GM21737 (cell line): ENCODE measurements at regions not wholly inside any gene's neighbourhood (a gene's known extent, or its start where the extent isn't known, plus 50 kb on each side); places are given as distances from the start of the nearest gene placed in this dataset.

Source experiments
- ATAC-seq: cut with Tn5 transposase; IDR thresholded peaks from one replicate; pipeline ENCODE4 v1.9.1; 2021; ENCODE audit warnings: mild to moderate bottlenecking, moderate library complexity; ENCODE audit not compliant: unreplicated experiment

DNA sequence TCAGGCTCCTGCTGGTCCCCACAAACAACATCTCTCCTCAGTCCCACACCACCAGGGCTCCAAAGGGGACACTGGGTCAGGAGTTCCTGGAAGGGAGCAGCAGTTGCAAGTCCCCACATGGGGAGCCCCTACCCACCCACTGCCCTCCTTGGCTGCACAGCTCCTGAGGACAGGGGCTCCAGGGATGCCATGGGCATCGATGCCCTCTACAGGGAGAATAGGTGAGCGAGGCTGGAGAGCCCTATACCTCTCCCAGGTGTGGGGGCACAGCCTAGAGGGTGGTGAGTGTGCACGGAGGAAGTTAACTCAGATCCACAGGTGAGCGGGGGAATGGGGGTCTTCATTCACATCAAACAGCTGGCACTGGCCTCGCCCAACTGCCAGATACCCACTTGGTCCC is 141.2 kb upstream of the LINGO1 start:
- no peak for ATAC-seq

DNA sequence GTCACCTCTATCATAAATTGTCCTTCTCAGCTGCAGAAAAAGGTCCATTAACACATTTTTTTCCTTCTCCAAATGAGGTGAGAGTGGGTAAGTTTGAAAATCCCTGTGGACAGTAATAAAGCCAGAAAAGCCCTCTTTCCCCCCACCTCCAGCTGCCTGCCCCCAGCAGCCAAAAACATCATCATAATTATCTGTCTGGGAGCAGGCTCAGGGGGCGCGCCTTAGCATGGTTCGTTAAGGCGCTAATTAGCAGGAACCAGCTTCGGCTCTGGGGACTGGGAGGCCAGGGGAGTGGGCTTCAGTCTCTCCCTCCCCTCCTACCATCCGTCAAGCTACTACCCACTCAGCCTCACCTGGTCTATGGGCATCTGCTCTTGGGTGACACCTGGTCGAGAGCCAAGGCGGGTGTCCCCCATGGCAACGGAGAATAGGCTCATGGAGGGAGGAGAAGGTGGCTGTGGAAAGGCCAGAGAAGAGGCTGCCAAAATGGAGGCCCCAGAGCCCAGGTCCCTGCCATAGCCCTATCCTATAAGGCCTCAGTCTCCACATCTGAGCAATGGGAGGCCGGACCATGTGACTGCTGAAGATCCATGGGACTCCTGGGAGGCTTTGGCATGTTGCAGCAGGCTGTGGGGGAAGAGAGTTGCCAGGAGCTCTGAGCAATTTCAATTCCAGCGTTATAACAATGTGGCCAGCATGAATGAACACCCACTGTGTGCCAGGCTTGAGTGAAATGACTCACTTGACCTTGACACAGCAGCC is 140.1 kb upstream of the LINGO1 start:
- no peak for ATAC-seq

DNA sequence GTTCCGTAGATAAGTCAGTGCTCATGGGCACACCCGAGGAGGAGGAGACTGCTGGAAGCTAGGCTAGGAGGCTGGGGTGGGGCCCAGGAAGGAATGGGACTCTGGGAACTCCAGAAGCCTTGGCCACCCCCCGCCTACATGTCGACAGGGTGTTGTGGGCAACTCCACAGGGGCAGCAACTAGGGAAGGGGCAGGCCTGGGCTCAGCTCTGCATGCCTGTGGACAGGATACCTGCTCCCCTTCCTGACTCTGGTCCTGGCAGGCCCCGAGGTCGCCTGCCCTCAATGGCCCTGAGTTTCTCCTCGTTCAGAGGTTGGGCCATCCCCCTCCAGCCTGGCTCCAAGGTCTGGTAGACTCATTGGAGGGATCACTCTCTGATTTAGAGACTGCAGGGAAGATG is 138.9 kb upstream of the LINGO1 start:
- no peak for ATAC-seq

DNA sequence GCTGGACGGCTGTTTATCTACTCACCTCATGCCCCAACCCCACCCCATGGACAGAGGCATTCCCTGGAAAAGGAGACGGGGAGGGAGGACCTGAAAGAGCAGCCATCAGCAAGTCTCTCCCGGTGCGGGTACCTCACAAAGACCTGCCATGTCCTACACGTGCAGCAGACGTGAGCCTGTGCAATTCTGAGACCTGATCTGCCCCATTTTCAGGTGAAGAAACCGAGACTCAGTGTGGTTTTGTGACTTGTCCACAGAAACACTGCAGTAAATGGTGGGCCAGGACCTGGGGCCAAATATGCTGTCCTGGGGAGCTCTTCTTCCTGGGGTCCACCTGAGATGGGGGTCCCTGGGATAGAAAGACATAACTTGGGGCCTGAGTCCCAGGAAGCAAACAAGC is 137.0 kb upstream of the LINGO1 start:
- ATAC-seq, result no peak

DNA sequence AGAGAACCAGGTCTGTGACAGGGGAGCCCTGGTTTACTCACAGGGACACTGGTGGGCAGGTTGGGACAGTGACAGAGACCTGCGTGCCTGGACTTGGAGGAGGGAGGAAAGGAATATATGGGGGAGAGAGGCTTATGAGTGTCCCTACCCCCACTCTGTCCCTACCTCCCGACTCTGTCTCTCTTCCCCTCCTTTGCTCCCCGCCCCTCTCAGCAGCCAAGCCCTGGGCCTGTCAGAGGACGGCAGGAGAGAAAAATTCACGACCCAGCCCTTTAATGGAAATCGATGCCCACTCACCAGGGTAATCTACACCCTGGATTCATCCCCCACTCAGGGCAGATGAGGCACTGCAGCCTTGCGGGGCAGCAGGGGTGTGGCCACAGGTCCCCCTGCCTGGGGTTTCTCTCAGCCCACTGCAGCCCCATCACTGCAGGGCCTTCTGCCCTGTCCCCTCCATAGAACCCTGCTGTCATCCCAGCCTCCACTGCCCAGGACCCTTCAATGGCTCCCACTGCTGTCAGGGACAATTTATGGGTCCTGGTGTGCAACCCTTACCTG is 135.9 kb upstream of the LINGO1 start:
- no peak for ATAC-seq

DNA sequence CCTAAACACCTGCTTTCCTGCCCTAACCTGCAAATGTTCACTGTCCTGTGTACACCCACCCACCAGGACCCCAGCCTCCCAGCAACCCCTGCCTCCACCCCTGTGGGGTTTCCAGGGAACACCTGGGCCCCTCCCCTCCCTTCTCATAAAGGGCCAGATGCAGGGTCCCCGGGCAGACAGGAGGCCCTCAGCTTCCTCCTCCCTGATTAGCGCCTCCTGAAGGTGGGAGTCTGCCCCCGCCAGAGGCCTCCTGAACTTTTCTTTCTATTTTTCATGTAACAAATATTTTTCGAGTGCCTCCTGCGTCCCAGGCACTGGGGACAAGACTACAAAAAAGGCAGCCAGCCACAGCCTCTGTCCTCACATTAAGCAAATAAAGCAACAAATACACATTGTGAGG is 135.4 kb upstream of the LINGO1 start:
- ATAC-seq, result no peak

DNA sequence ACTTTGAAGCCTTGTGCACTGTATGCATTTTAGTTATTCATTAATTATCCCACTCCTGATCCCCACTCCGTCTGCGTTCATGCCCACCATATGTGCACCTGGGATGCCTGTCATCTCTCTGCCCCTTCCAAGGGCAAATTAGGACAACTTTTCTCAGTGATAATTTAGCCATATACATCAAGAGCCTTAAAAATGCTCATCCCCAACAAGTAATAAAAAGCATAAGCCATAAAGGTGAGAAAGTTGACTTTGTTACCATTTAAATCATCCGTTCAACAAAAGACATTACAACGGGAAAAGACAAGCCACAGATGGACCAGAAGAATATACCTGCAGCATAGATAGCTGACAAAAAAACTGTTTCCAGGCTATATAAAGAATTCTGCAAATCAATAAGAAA is 131.4 kb upstream of the LINGO1 start:
- no peak for ATAC-seq

DNA sequence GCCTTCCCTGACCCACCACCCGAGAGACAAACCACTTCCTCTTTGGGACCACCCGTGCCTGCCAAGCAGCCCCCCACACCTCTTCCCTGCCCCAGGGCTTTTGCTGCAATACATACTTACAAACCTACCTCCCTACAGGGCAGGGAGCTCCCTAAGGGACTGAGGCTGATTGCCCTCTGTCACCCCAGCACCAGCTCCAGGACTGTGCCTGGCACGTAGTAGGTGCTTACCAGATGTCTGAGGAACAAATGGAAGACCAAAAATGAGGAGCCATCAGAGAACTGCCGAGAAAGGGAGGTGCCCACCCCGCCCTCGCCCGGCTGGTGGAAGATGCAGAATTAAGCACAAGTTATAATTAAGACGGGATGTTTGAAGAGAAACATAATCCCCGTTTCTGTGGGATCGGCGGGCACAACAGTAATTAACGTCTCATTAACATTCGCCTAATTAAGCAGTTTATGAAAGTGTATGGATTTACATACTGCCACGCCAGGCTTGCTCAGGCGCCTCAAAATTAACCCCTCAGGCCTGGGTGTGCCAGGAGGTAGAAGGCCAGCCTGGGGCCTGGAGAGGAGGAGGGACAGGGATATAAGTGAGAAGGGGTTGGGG is 130.1 kb upstream of the LINGO1 start:
- no peak for ATAC-seq

DNA sequence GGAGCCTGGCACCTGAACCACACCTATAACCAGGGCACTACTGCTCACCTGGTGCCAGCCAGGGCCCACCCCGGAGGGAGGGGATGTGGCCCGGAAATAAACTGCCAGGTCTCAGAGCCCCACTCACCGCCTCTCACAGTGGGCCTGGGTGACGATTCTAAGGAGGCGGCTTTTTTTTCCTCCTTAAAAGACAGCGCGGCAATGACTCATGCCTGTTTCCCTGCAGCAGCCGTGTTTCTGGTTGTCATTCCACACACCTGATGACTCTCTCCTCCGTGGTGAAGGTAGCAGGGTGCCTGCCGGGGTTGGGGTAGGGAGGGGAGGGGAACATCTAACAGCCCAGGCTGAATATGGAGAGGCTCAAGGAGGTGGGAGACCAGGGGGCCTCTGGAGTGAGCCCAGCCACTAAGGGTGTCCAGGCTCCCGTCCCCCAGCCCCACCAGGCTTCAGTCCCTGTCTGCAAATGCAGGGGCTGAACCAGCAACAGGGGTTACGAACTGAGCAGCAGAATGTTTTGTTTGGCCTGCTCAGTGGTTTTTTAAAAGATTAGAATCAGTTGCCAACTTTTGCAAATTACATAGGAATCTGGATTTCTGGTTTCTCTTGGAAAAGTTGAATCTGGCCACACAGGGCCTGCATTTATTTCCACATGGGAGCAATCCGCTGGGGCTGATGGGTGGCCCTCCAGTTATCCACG is 127.3 kb upstream of the LINGO1 start:
- no peak for ATAC-seq

DNA sequence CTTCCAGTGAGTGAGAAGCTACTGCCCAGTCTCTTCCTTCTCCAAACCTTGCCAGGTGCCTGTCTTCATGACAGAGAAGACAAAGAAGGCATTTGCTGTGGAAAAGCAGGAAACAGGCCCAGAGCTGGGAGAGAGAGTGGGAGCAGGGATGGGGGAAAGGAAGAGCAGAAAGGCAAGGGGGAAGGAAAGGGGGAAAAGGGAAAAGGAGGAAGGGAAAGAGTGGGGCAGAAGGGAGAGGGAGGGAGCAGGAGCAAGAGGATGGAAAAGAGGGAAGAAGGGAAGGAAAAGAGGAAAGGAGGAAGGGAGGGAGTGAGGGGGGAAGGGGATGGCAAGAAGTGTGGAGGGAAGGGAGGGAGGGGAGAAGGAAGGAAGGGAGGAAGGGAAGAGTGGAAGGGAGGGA is 121.2 kb upstream of the LINGO1 start:
- ATAC-seq, result no peak

DNA sequence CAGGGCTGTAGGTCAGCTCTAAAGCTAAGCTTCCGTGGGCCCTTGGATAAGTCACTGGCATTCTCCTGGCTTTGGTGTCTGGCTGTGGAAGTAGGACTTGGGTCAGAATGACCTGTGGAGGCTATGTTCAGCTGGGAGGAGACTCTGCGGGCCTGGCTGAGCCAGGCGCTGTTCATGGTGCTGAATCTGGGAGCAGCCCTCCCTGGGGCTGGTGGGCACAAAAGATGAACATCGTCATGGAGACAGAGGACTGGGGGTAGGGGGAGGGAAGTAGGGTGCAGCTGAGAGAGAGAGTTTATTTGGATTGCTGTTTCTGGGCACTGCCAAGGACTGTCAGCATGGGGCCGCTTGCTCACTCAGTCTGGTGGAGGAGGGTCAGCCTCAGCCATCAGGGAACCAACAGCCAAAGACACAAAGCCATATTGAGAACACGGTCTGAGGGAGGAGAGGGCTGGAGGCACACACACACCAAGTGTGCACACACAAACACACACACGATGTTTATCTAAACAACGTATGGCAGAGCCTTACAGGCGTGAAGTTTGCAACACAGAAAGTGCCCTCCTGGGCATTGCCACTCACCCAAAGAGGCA is 120.7 kb upstream of the LINGO1 start:
- ATAC-seq, result no peak

DNA sequence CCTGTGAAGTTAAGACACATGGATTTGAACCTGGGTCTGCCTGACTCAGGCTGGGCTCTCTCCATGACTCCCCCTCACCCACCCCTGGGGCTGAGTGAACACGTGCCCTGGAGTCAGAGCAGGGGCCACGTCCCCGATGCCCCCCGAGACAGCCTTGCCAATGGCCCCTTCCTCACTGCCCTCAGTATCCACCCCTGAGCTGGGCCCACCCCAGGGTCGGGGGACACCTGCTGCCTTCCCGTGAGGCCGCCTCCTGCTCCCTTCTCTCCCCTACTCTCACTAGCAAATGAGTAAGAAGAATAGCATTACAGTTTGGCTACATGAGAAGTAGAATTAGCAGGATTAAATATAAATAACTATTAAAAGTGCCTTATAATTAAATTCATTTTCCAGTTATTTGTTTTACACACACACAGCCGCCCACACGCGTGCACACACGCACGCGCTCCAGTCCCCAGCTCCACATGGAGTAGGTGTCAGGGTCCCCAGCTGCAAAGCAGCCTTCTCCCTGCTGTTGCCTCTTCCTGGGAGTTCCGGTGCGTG is 117.4 kb upstream of the LINGO1 start:
- no peak for ATAC-seq

DNA sequence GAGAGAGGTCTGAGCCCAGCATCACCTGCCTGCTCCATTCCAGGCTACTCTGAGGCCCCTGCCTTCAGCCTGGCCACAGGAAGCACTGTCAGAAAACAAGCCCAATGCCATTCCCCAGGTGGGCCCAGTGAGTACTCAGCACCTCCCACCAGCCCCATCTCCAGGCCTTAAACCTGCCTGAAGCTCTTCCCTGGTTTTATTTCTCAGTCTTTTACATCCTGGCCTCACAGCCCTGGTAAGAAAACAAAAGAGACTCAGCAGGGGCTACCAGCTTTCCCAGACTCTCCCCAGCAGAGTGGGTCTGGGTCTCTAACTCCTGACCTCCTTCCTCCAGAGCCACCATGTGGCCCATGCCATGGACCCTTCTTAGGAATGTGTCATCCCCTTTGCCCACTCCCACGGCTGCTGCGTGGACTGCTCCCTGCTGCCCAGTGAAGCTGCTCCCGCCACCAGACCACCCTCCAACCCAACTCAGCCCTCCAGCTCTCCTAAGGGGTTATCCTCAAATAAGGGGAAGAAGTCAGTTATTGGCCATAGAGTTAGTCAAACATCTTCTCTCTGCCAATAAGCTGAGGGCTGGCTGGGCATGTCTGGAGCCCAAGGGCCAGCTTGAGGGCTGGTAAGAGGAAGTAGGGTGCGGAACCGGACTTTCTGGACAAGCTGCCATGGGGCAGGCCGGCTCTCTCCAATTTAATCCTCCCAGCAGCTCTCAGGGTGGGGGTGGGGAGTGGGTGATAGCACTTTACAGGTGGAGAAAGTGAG is 116.7 kb upstream of the LINGO1 start:
- no peak for ATAC-seq

DNA sequence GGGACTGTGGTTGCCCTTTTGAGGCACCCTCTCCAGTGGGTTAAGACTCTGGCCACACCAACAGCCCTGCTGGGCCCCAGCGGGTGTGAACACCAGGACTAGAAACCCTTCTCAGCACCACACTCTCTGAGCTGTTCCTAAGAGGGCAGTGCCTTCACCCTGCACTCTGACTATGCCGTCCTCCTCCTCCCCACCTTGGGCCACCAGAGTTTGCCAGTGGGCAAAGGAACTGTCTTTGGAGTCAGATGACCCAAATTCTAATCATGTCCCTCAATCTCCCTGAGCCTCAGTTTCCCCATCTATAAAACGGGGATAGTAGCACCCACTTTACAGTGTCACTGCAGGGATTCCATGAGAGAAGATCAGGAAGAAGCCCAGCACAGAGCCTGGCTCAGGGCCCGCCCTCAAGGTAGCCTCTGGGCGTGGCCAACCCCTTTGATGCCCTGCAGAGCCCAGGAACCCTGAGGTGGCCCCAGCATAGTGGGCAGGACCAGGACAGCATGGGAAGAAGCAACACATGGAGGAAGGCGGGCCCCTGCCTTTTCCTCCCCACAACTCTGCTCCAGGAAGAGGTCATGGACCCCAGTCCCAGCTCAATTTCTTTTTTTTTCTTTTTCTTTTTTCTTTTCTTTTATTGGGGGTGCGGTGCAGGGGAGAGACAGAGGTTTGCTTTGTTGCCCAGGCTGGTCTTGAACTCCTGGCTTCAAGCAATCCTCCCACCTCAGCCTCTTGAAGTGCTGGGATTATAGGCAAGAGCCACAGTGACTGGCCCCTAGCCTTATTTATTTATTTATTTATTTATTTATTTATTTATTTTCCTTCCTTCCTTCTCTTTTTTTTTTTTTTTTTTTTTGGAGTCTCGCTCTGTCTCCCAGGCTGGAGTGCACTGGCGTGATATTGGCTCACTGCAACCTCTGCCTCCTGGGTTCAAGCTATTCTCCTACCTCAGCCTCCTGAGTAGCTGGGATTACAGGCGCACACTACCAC is 115.7 kb upstream of the LINGO1 start:
- no peak for ATAC-seq

DNA sequence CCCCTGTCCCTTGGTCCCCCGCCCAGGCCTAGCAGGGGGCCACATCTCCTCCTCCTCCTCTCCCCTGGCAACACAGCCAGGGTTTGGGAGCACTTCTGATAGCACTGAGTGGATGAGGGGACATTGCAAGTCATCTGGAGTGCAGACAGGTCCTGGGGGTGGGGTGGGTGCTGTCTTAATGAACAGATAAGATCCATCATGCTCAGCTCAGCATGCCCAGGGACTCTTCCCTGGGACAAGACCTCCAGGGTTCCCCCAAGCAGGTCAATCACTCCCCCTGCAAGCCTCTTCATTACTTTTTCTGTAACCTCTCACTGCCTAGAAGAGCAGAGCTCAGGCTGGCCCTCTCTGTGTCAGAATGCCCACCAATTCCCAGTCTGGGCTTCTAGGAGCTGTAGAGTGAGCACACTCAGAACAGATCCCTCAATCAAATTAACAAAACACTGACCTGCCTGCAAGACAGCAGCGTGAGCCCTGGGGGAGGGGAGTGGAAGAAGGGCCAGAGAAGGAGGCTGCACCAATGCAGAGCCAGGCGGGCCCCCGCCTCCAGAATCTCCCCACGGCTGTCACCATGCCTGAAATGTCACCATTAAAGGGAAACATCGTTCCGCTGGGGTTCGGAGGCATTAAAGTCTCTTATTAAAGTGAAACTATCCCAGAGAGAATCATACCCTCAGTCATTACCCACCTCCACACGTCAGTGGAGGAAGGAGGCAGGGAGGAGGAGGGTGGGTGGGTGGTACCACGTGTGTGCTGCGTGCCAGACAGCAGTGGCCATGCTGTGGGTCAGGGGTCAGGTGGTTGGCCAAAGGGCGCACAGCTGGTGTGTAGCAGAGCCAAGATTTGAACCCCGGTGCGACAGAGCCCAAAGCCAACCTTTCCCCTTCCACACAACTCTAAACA is 114.7 kb upstream of the LINGO1 start:
- no peak for ATAC-seq

DNA sequence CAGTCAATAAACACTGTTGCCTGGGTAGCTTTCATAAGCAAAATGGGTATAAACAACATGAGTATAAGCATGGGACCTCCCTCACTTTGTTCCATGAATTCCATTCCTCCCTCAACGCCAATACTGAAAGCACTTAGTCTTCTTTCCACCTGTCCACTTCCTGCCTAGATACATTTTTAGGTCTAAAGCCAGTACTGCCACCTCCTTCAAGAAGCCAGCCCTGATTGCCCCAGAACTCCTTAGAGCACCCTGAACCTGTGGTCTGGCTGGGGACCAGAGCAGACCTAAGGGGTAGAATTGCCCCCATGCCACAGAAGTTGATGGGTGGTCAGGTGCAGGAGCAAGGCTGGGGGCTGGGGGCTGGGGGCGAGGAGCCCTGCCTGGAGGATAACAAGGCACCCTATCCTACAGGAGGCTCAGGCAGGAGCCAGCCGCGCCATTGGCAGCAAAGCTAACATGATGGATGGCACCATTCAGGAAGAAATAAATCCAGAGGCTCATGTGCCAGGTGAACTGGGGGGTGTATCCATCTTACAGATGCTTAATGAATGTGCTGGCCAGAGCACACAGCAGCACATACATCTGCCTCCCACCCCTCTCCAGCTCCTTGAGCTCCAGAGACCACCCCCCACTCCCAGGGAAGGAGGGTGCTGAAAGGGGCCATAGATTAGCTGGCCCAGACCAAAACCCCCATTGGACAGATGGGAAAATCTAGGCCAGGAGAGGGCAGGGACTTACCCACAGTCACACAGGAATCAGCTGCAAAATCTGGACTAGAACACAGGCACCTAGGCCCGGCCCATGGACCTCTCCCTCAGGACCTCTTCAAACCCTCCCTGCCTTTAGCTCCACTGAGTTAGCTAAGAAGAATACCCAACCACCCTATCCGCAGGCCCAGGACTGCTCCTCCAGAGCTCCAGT is 113.8 kb upstream of the LINGO1 start:
- ATAC-seq, result no peak

DNA sequence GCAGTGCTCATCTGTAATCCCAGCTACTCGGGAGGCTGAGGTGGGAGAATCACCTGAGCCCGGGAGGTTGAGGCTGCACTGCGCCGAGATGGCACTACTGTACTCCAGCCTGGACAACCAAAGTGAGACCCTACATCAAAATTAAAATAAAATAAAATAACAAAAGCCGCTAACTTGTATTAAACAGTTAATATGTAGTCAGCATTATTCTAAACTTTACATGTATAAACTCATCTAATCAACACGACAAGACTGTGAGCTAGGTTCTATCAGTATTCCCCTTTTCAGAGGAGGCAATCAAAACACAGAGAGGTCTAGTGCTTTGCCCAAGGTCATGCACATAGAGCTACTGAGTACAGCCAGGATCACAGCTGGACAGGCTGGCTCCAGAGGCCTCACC is 111.7 kb upstream of the LINGO1 start:
- no peak for ATAC-seq
